RWPE1 (cell line): ENCODE measurements at regions not wholly inside any gene's neighbourhood (a gene's known extent, or its start where the extent isn't known, plus 50 kb on each side); places are given as distances from the start of the nearest gene placed in this dataset.

Experiments
- CTCF ChIA-PET: fragments of 350-600 bp; sonication (Branson Sonifier 250); formaldehyde crosslinking; extraction: SDS; loops from one replicate; lab custom pipeline; 2021; lab: Yijun Ruan, JAX
- POLR2A ChIA-PET: fragments of 400-600 bp; formaldehyde crosslinking; extraction: SDS; loops from one replicate; lab custom pipeline; 2020; ENCODE audit warnings: antibody characterized with exemption; ENCODE audit not compliant: low non-redundant PET; lab: Yijun Ruan, JAX
- DNase-seq: peaks from one replicate; pipeline ENCODE4 v3.0.0; 2012; ENCODE audit warnings: low spot score
- H3K27ac ChIP-seq: fragments of 450-650 bp; 2 replicates; pipeline ENCODE4 v1.5.1; 2017
- TF ChIP-seq, protein P1 (sequence below): fragments of 450-650 bp; conservative IDR thresholded peaks from 2 replicates; pipeline ENCODE4 v1.5.1; 2017; ENCODE audit warnings: low read depth, mild to moderate bottlenecking

DNA sequence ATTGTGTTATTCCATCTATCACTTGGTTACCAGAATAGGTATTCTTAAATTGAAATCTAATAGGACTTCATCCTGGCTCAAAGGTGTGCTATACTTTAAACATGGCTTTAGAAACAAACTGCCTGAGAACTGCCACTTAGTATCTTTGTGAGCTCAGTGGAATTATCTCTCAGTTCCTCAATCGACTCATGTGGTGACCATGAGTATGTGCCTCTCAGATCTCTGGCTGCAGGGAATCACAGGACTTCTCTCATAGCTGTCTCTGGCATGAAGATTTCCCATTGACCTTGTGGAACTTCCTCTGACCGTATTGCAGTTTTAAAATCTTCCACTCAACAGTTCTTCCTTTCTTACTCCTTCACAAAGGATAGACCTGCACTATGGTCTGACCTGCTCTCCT, 681.9 kb upstream of the BOD1L1 start:
- H3K27ac ChIP-seq = no peak overlapping the region
- POLR2A ChIA-PET = no interaction called here
- CTCF ChIA-PET = no interaction called here
- TF ChIP-seq, protein P1, sequence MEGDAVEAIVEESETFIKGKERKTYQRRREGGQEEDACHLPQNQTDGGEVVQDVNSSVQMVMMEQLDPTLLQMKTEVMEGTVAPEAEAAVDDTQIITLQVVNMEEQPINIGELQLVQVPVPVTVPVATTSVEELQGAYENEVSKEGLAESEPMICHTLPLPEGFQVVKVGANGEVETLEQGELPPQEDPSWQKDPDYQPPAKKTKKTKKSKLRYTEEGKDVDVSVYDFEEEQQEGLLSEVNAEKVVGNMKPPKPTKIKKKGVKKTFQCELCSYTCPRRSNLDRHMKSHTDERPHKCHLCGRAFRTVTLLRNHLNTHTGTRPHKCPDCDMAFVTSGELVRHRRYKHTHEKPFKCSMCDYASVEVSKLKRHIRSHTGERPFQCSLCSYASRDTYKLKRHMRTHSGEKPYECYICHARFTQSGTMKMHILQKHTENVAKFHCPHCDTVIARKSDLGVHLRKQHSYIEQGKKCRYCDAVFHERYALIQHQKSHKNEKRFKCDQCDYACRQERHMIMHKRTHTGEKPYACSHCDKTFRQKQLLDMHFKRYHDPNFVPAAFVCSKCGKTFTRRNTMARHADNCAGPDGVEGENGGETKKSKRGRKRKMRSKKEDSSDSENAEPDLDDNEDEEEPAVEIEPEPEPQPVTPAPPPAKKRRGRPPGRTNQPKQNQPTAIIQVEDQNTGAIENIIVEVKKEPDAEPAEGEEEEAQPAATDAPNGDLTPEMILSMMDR = no peak
- no peak for DNase-seq

GRCh38 chr4:14313757-14314156, 686.2 kb upstream of the BOD1L1 start:
- DNase-seq = no peak
- TF ChIP-seq, protein P1 = no peak
- ChIA-PET CTCF (no interaction called here), POLR2A (no interaction called here)
- H3K27ac ChIP-seq = no peak overlapping the region

DNA sequence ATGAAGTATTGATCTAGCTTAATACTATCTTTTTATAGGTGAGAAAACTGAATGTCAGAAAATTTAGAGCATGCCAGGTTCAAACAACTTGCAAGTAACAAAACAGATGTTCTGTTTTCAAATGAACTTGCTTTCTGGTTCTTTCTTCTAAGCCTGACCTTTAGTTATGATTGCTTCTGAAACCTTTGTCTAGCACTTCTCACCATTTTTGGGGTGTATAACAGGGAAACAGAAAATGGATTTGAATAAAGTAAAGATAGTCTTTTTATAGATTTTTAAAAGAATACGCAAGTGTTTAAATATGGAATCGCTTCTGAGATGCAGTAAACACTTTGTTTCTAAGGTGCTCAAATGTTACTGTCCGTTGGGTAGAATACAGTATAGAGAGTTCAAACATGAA, 687.2 kb upstream of the CPEB2 start:
- no peak for DNase-seq
- H3K27ac ChIP-seq = no peak overlapping the region
- ChIA-PET POLR2A (no interaction called here), CTCF (no interaction called here)
- TF ChIP-seq, protein P1 = no peak

GRCh38 chr4:14317351-14317750, 684.9 kb upstream of the CPEB2 start:
- no peak for DNase-seq
- ChIA-PET CTCF (no interaction called here), POLR2A (no interaction called here)
- no peak overlapping the region for H3K27ac ChIP-seq
- TF ChIP-seq, protein P1 = no peak

GRCh38 chr4:14318671-14319070, 683.6 kb upstream of the CPEB2 start:
- POLR2A ChIA-PET = no interaction called here
- CTCF ChIA-PET = no interaction called here

DNA sequence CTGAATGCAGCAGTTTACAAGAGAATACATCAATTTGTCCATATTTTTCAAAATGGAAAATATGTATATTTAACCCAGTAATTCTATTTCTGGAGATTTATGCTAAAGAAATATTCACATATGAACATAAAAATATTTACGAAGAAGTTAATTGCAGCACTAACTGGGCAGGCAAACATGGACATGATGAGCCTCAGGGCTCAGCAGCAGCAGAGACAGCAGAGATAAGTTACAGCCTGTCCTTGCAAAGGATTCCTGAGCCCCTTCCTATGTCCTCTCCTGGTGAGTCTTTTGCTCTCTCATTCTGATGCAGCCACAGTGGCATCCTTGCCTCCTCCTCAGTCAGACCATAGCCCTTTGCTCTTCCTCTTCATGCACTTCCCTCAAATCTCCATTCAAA, 680.6 kb upstream of the CPEB2 start:
- TF ChIP-seq, protein P1 = no peak
- ChIA-PET CTCF (no interaction called here), POLR2A (no interaction called here)
- no peak for DNase-seq
- H3K27ac ChIP-seq = no peak overlapping the region

More at GRCh38 chr4:14318671-14319070, 683.6 kb upstream of the CPEB2 start:
- TF ChIP-seq, protein P1 = no peak
- DNase-seq = no peak
- H3K27ac ChIP-seq = no peak overlapping the region

GRCh38 chr4:14323191-14323590, 679.1 kb upstream of the CPEB2 start:
- ChIA-PET POLR2A (no interaction called here), CTCF (no interaction called here)
- no peak overlapping the region for H3K27ac ChIP-seq
- TF ChIP-seq, protein P1 = no peak
- DNase-seq = no peak
